Liver (tissue), 3 donors: ENCODE measurements at regions not wholly inside any gene's neighbourhood (a gene's known extent, or its start where the extent isn't known, plus 50 kb on each side); places are given as distances from the start of the nearest gene placed in this dataset.

Experiments used
- EGR1 ChIP-seq, 2 donors: IDR thresholded peaks; 2 replicates each; pipeline ENCODE4 v1.6.1; 2016 to 2018; ENCODE audit warnings: antibody characterized with exemption in 2 of 2, low read depth in 2 of 2
- HNF4A ChIP-seq, 2 donors: conservative IDR thresholded peaks; 2 replicates each; pipeline ENCODE4 v1.6.1; 2016; ENCODE audit warnings: antibody characterized with exemption in 2 of 2, mild to moderate bottlenecking in 2 of 2
- JUND ChIP-seq, 2 donors: IDR thresholded peaks; 2 replicates each; pipeline ENCODE4 v1.6.1; 2016; ENCODE audit warnings: antibody characterized with exemption in 2 of 2
- RXRA ChIP-seq, 2 donors: IDR thresholded peaks; 2 replicates each; pipeline ENCODE4 v1.6.1; 2017 to 2018; ENCODE audit warnings: antibody characterized with exemption in 2 of 2, mild to moderate bottlenecking in 1 of 2
- TAF1 ChIP-seq: conservative IDR thresholded peaks from 2 replicates; pipeline ENCODE4 v1.6.1; 2016; ENCODE audit warnings: antibody characterized with exemption, mild to moderate bottlenecking
- TF ChIP-seq, protein P1 (sequence below): fragments of 150-350 bp; IDR thresholded peaks from 2 replicates; pipeline ENCODE4 v1.5.1; 2017; ENCODE audit warnings: improper control_type of control experiment, low read depth, low read length; ENCODE audit not compliant: missing input control
- TF ChIP-seq, protein P2 (sequence below): IDR thresholded peaks from 2 replicates; pipeline ENCODE4 v1.6.1; 2016; ENCODE audit warnings: antibody characterized with exemption
- TF ChIP-seq, protein P3 (sequence below): IDR thresholded peaks from 2 replicates; pipeline ENCODE4 v1.6.1; 2016; ENCODE audit warnings: antibody characterized with exemption
- donor health status: healthy.
- donor health status: healthy.

DNA sequence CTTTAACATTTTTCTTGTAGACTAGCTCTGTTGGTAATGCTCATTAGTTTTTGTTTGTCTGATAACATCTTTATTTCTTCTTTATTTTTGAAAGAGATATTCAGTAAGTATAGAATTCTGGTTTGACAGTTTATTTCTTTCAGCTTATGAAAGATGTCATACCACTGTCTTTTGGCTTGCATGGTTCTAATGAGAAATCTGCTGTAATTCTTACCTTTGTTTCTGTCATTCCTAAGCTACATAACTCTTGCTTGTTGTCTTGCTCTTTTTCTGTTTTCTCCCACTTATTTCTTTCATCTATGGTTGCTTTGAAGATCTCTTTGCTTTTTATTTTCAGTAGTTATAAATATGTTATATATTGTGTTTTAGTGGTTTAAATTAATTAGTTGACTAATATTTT, 87.2 kb upstream of the PEX5L start:
- TF ChIP-seq RXRA (IDR thresholded peaks at IDR 0.05) (no peak), TAF1 (no peak), HNF4A (conservative IDR thresholded peaks at IDR 0.05) (no peak), JUND (IDR thresholded peaks at IDR 0.05) (no peak), EGR1 (IDR thresholded peaks at IDR 0.05; ENCODE audit: low read depth in 2 of 2) (no peak)
- TF ChIP-seq, protein P1, sequence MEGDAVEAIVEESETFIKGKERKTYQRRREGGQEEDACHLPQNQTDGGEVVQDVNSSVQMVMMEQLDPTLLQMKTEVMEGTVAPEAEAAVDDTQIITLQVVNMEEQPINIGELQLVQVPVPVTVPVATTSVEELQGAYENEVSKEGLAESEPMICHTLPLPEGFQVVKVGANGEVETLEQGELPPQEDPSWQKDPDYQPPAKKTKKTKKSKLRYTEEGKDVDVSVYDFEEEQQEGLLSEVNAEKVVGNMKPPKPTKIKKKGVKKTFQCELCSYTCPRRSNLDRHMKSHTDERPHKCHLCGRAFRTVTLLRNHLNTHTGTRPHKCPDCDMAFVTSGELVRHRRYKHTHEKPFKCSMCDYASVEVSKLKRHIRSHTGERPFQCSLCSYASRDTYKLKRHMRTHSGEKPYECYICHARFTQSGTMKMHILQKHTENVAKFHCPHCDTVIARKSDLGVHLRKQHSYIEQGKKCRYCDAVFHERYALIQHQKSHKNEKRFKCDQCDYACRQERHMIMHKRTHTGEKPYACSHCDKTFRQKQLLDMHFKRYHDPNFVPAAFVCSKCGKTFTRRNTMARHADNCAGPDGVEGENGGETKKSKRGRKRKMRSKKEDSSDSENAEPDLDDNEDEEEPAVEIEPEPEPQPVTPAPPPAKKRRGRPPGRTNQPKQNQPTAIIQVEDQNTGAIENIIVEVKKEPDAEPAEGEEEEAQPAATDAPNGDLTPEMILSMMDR = no peak
- TF ChIP-seq, protein P2, sequence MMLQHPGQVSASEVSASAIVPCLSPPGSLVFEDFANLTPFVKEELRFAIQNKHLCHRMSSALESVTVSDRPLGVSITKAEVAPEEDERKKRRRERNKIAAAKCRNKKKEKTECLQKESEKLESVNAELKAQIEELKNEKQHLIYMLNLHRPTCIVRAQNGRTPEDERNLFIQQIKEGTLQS = no peak
- TF ChIP-seq, protein P3, sequence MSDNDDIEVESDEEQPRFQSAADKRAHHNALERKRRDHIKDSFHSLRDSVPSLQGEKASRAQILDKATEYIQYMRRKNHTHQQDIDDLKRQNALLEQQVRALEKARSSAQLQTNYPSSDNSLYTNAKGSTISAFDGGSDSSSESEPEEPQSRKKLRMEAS = no peak
